A549 (cell line): ENCODE measurements at regions not wholly inside any gene's neighbourhood (a gene's known extent, or its start where the extent isn't known, plus 50 kb on each side); places are given as distances from the start of the nearest gene placed in this dataset.

Experiments
- ATAC-seq, 2 experiments: fragments of 200-7000 bp in 1 of 2; fragments of >200 bp in 1 of 2; cut with Nextera tagmentation in 1 of 2; cut with Tn5 transposase in 1 of 2; 3 replicates each; pipeline versions ENCODE4 v1.8.0 to v1.9.1; 2018 to 2020; ENCODE audit warnings: mild to moderate bottlenecking in 1 of 2, moderate library complexity in 1 of 2
- CTCF ChIA-PET: fragments of 300-600 bp; sonication (Branson Sonifier 250); formaldehyde crosslinking; extraction: SDS; loops from one replicate; lab custom pipeline; 2021; ENCODE audit warnings: antibody characterized with exemption, inconsistent platforms; lab: Yijun Ruan, JAX
- POLR2A ChIA-PET: fragments of 350-600 bp; formaldehyde crosslinking; extraction: SDS; loops from one replicate; lab custom pipeline; 2021; ENCODE audit warnings: antibody characterized with exemption, inconsistent platforms; lab: Yijun Ruan, JAX
- DNase-seq, 2 experiments: peaks; one replicate each; pipeline versions ENCODE4 v3.0.0 to v3.0.0-alpha.2; 2011 to 2016; ENCODE audit warnings: low read depth in 1 of 2, low spot score in 1 of 2
- FAIRE-seq: peaks from 2 replicates; lab custom pipeline; 2011; peaks lifted over from hg19 to GRCh38; lab: Jason Lieb, UNC
- H3K27ac ChIP-seq, 2 experiments: fragments of >200 bp; sonication (Bioruptor Twin); formaldehyde crosslinking; 3 replicates each; pipeline ENCODE4 v1.5.1; 2016 to 2017
- H3K4me1 ChIP-seq: fragments of >200 bp; sonication (Bioruptor Twin); formaldehyde crosslinking; 3 replicates; pipeline ENCODE4 v1.6.1; 2016
- H3K4me2 ChIP-seq: fragments of >200 bp; sonication (Bioruptor Twin); formaldehyde crosslinking; 3 replicates; pipeline ENCODE4 v1.6.1; 2016
- H3K4me3 ChIP-seq: fragments of >200 bp; sonication (Bioruptor Twin); formaldehyde crosslinking; 3 replicates; pipeline ENCODE4 v1.5.1; 2016
- H3K9me3 ChIP-seq: fragments of >200 bp; sonication (Bioruptor Twin); formaldehyde crosslinking; 3 replicates; pipeline ENCODE4 v1.6.1; 2016
- ATOH8 ChIP-seq: fragments of 250-450 bp; sonication (Bioruptor Pico); IDR thresholded peaks from 2 replicates; pipeline ENCODE4 v1.5.0; 2020; ENCODE audit warnings: low read depth, mild to moderate bottlenecking, moderate library complexity
- BCL3 ChIP-seq: fragments of >200 bp; sonication (Bioruptor Twin); formaldehyde crosslinking; IDR thresholded peaks from 3 replicates; pipeline ENCODE4 v1.6.1; 2016
- BHLHE40 ChIP-seq: IDR thresholded peaks from 2 replicates; pipeline ENCODE4 v1.6.1; 2012; ENCODE audit warnings: low read depth, low read length, inconsistent platforms
- CBX2 ChIP-seq: fragments of 200-600 bp; sonication (generic); IDR thresholded peaks from 2 replicates; pipeline ENCODE4 v1.6.1; 2016; ENCODE audit warnings: low read depth, mild to moderate bottlenecking, borderline replicate concordance
- CBX8 ChIP-seq: fragments of 200-600 bp; sonication (generic); IDR thresholded peaks from 2 replicates; pipeline ENCODE4 v1.6.1; 2016
- CEBPB ChIP-seq, 2 experiments: fragments of >200 bp in 1 of 2; sonication (Bioruptor Twin) in 1 of 2; formaldehyde crosslinking in 1 of 2; IDR thresholded peaks; 2 replicates each; pipeline ENCODE4 v1.6.1; 2012 to 2016
- CTCF ChIP-seq: fragments of >200 bp; sonication (Bioruptor Twin); formaldehyde crosslinking; IDR thresholded peaks from 3 replicates; pipeline ENCODE4 v1.5.1; 2016
- ELK1 ChIP-seq: fragments of 150-350 bp; IDR thresholded peaks from 2 replicates; pipeline ENCODE4 v1.6.1; 2014; ENCODE audit warnings: low read depth, mild to moderate bottlenecking, low read length
- EP300 ChIP-seq, 2 experiments: fragments of >200 bp; sonication (Bioruptor Twin); formaldehyde crosslinking; IDR thresholded peaks; 2 replicates in 1 of 2; 3 replicates in 1 of 2; pipeline ENCODE4 v1.6.1; 2016 to 2017
- ESRRA ChIP-seq: fragments of 150-350 bp; IDR thresholded peaks from 2 replicates; pipeline ENCODE4 v1.6.1; 2014; ENCODE audit warnings: mild to moderate bottlenecking, low read length, borderline replicate concordance
- FOSB ChIP-seq: fragments of 250-450 bp; sonication (Bioruptor Pico); IDR thresholded peaks from 2 replicates; pipeline ENCODE4 v1.5.0; 2020; ENCODE audit warnings: mild to moderate bottlenecking, moderate library complexity
- FOXS1 ChIP-seq: fragments of 250-450 bp; sonication (Bioruptor Pico); IDR thresholded peaks from 2 replicates; pipeline ENCODE4 v1.5.0; 2020; ENCODE audit warnings: mild to moderate bottlenecking, moderate library complexity
- GATA3 ChIP-seq: IDR thresholded peaks from 2 replicates; pipeline ENCODE4 v1.6.1; 2012; ENCODE audit warnings: borderline replicate concordance
- HDAC2 ChIP-seq: fragments of 200-600 bp; sonication (generic); IDR thresholded peaks from 2 replicates; pipeline ENCODE4 v1.6.1; 2016
- HOXA7 ChIP-seq: fragments of 250-450 bp; sonication (Bioruptor Pico); IDR thresholded peaks from 2 replicates; pipeline ENCODE4 v1.5.0; 2020; ENCODE audit warnings: mild to moderate bottlenecking, moderate library complexity
- KDM5A ChIP-seq: fragments of 200-600 bp; sonication (generic); IDR thresholded peaks from 2 replicates; pipeline ENCODE4 v1.6.1; 2016; ENCODE audit warnings: antibody characterized with exemption, mild to moderate bottlenecking
- MAFK ChIP-seq: fragments of 450-650 bp; IDR thresholded peaks from 2 replicates; pipeline ENCODE4 v1.6.1; 2014; ENCODE audit not compliant: partially characterized antibody
- MAX ChIP-seq: IDR thresholded peaks from 2 replicates; pipeline ENCODE4 v1.6.1; 2012
- MYC ChIP-seq: IDR thresholded peaks from 2 replicates; pipeline ENCODE4 v1.6.1; 2012; ENCODE audit warnings: mild to moderate bottlenecking, inconsistent platforms, low read length, improper control_type of control experiment, borderline replicate concordance
- NR3C1 ChIP-seq: fragments of >200 bp; sonication (Bioruptor Twin); formaldehyde crosslinking; IDR thresholded peaks from 3 replicates; pipeline ENCODE4 v1.6.1; 2017
- POLR2A ChIP-seq: IDR thresholded peaks from 2 replicates; pipeline ENCODE4 v1.6.1; 2012; ENCODE audit warnings: mild to moderate bottlenecking, low read length
- POLR2AphosphoS2 ChIP-seq: conservative IDR thresholded peaks from 2 replicates; pipeline ENCODE4 v1.6.1; 2012; ENCODE audit warnings: low read length, improper control_type of control experiment, inconsistent platforms
- RARB ChIP-seq: fragments of 250-450 bp; sonication (Bioruptor Pico); IDR thresholded peaks from 2 replicates; pipeline ENCODE4 v1.8.0; 2021; ENCODE audit warnings: mild to moderate bottlenecking, moderate library complexity
- RFX5 ChIP-seq: fragments of 450-650 bp; IDR thresholded peaks from 2 replicates; pipeline ENCODE4 v1.7.1; 2014; ENCODE audit warnings: antibody characterized with exemption, mild to moderate bottlenecking, moderate library complexity
- SREBF2 ChIP-seq: fragments of 450-650 bp; IDR thresholded peaks from 2 replicates; pipeline ENCODE4 v1.6.1; 2014; ENCODE audit warnings: mild to moderate bottlenecking, moderate library complexity
- TP53 ChIP-seq: fragments of 250-450 bp; sonication (Bioruptor Pico); IDR thresholded peaks from 2 replicates; pipeline ENCODE4 v1.5.0; 2021; ENCODE audit warnings: mild to moderate bottlenecking, moderate library complexity
- ZFP36 ChIP-seq: fragments of 450-650 bp; IDR thresholded peaks from 2 replicates; pipeline ENCODE4 v1.6.1; 2014; ENCODE audit warnings: borderline replicate concordance; ENCODE audit not compliant: partially characterized antibody
- ZNF302 ChIP-seq: fragments of 250-450 bp; sonication (Bioruptor Pico); IDR thresholded peaks from 2 replicates; pipeline ENCODE4 v1.9.0; 2021; ENCODE audit warnings: inconsistent platforms, mild to moderate bottlenecking, moderate library complexity
- ZSCAN20 ChIP-seq: fragments of 250-450 bp; sonication (Bioruptor Pico); IDR thresholded peaks from 2 replicates; pipeline ENCODE4 v1.8.0; 2022; ENCODE audit warnings: mild to moderate bottlenecking, moderate library complexity
- WGBS: methylation state at CpG from one replicate; pipeline ENCODE4 v1.1.6; 2017; ENCODE audit errors: missing lambda C conversion rate; 5-methylcytosine and 5-hydroxymethylcytosine counted together

- H3K4me3 ChIP-seq = no peak overlapping the region
- no peak for TF ChIP-seq MAFK
- no peak for TF ChIP-seq MAX
- no peak for TF ChIP-seq RFX5
- no peak for TF ChIP-seq ZFP36
- TF ChIP-seq ATOH8 (CRISPR knock-in tag) = no peak
- TF ChIP-seq RARB = no peak
- no peak for TF ChIP-seq CTCF
- no peak for TF ChIP-seq FOXS1 (CRISPR knock-in tag)
- no peak for TF ChIP-seq KDM5A
- TF ChIP-seq BHLHE40 = no peak
- TF ChIP-seq, all 56 proteins: peak for 0
- CTCF ChIA-PET = no interaction called here
- POLR2A ChIA-PET = no interaction called here
- whole genome bisulfite sequencing = 61% methylated on average over 1 of the region's 1 CpG
- Histone ChIP-seq H3K9me3 (no peaks in the 10 kb centered on the region), H3K4me2 (no peak overlapping the region), H3K27ac (no peak overlapping the region), H3K4me1 (no peaks in the 10 kb centered on the region)
- DNase-seq (no peak), FAIRE-seq (no peak), ATAC-seq (no peak)
These were observed 146.7 kb downstream of the SLITRK6 start for GRCh38 chr13:85652491-85652890.

GRCh38 chr13:85651440-85651839 is 147.8 kb downstream of the SLITRK6 start:
- 73% methylated on average over 4 of the region's 4 CpGs for WGBS
- no peak for FAIRE-seq
- POLR2A ChIA-PET = no interaction called here
- no peak for ATAC-seq
- no peak overlapping the region for H3K4me2 ChIP-seq
- CTCF ChIA-PET = no interaction called here
- no peak for DNase-seq
- H3K27ac ChIP-seq = no peak overlapping the region
- H3K4me3 ChIP-seq = no peak overlapping the region
- H3K9me3 ChIP-seq = no peaks in the 10 kb centered on the region
- TF ChIP-seq MYC (no peak), CBX2 (no peak), POLR2AphosphoS2 (no peak), FOXS1 (CRISPR knock-in tag) (no peak), HDAC2 (no peak), CEBPB (IDR thresholded peaks at IDR 0.05) (no peak), SREBF2 (no peak), ZNF302 (CRISPR knock-in tag) (no peak), BHLHE40 (no peak)
- H3K4me1 ChIP-seq = no peaks in the 10 kb centered on the region

- no peak overlapping the region for H3K4me2 ChIP-seq
- TF ChIP-seq TP53 (CRISPR knock-in tag) = no peak
- TF ChIP-seq HDAC2 = no peak
- TF ChIP-seq CBX8 = no peak
- no peak for TF ChIP-seq RFX5
- TF ChIP-seq BCL3 = no peak
- TF ChIP-seq ELK1 = no peak
- TF ChIP-seq EP300 (IDR thresholded peaks at IDR 0.05) = no peak
- no peak for TF ChIP-seq ZSCAN20 (CRISPR knock-in tag)
- no peak for TF ChIP-seq GATA3
- TF ChIP-seq POLR2A = no peak
- no peak for TF ChIP-seq ESRRA
- TF ChIP-seq HOXA7 (CRISPR knock-in tag) = no peak
- no peak for TF ChIP-seq NR3C1
- no peak for TF ChIP-seq FOSB (CRISPR knock-in tag)
- ChIA-PET POLR2A (no interaction called here), CTCF (interaction anchor here (0.6 kb wide), 1 partner anchor 1026 kb away, joined by 3 read pairs; no protein-coding TSS in a partner anchor)
- no peaks in the 10 kb centered on the region for H3K9me3 ChIP-seq
- DNase-seq (no peak), FAIRE-seq (no peak), ATAC-seq (no peak)
- H3K4me3 ChIP-seq = no peak overlapping the region
- no peak overlapping the region for H3K27ac ChIP-seq
- 79% methylated on average over 2 of the region's 2 CpGs for WGBS
- H3K4me1 ChIP-seq = 0 out of 3 replicates have a peak, but pooled peaks cover 2% of the 10 kb centered on the region
These were observed 148.6 kb downstream of the SLITRK6 start for GRCh38 chr13:85650613-85651012.
